Body of pancreas (tissue), 4 donors: ENCODE measurements at regions not wholly inside any gene's neighbourhood (a gene's known extent, or its start where the extent isn't known, plus 50 kb on each side); places are given as distances from the start of the nearest gene placed in this dataset.

Experiments used
- CTCF ChIP-seq, 7 experiments: fragments of 450-650 bp in 4 of 7; fragments of 200-600 bp in 3 of 7; sonication (generic) in 3 of 7; IDR thresholded peaks; one replicate each; pipeline ENCODE4 v1.5.1; 2016 to 2019; ENCODE audit warnings: antibody characterized with exemption in 7 of 7
- POLR2A ChIP-seq, 3 donors: fragments of 450-650 bp; IDR thresholded peaks; one replicate each; pipeline ENCODE4 v1.6.1; 2016; ENCODE audit warnings: antibody characterized with exemption in 3 of 3, mild to moderate bottlenecking in 2 of 3

DNA sequence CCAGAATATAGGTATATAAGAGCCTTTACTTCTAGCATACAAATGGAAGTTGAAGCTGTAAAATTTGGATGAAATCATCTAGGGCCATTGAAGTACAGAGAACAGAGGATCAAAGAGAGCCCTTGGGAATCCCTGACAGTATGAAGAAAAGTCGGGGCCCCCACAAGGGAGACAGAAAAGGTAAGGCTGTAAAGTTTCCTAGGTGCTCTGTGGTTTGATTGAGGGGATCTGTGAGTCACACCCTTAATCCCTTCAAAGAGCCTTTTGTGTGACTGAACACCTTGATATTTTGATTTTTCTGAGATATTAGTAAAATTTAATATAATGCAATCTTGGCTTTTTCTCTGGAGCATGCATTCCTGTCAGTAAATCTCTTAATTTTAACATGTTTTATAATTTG is 961.7 kb upstream of the TMEFF2 start:
- no peak for TF ChIP-seq POLR2A (IDR thresholded peaks at IDR 0.05)
- TF ChIP-seq CTCF (IDR thresholded peaks at IDR 0.05) = no peak
